HG03066 (cell line): ENCODE measurements at regions not wholly inside any gene's neighbourhood (a gene's known extent, or its start where the extent isn't known, plus 50 kb on each side); places are given as distances from the start of the nearest gene placed in this dataset.

Experiments used
- ATAC-seq: cut with Tn5 transposase; IDR thresholded peaks from one replicate; pipeline ENCODE4 v1.9.1; 2021; ENCODE audit warnings: low read depth; ENCODE audit not compliant: unreplicated experiment

DNA sequence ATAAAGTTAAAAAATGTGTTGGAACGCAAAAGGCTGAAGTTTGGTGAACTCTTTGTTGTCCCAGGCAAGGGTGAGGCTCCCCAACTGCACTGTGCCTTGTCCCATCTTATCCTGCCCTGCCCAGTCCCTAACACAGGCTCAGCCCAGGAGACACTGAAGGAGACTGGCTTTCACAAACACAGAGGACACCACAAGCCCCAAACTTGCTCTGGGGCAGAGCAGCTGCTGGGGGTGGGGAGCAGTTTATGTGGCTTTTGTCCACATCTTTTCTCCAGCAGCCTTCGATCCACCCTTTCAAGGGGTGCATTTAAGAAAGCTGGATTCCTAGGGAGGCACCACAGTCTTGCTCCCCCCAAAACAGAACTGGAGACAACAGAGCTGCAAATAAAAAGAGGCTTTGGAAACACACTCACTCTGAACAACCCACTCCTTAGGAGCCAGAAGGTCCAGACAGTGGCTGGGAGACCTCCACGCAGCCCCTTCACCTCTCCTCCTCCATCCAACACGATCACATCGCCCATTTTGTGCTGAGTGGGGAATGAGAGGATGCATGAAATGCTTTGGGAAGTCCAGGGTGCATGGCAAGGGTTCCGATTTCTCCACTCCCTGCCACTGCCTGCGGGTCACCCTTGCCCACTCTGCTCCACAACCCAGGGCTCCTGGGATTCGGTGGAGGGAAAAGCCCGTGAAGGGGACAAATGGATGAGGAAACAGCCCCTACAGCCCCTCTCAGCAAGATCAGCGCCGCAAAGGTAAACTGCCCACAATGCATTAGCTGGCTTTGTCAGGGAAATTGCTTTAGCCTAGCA, 260.5 kb upstream of the TLE3 start:
- ATAC-seq, result no peak

DNA sequence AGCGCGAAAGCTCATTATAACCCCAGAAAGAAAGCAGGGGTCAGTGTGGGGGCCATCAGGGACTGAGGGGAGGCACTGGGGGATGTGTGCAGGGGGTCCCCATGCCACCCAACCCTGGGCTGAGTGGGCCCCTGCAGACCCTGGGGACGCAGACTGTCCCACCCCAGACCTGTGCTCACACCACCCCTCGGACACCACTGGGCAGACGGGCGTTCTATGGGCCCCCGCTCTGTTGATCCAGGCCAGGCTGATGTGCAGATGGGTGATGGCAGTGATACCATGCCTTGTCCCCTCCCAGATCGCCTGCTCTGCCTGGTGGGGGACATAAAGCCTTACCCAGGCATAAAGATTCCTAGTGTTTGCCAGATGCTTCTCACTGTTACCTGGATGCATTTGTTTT, 259.7 kb upstream of the TLE3 start:
- ATAC-seq, result no peak

- no peak for ATAC-seq
These were observed 259.2 kb upstream of the TLE3 start for GRCh38 chr15:70356919-70357318.

GRCh38 chr15:70356062-70356860, 258.5 kb upstream of the TLE3 start:
- no peak for ATAC-seq

- no peak for ATAC-seq
These were observed 257.6 kb upstream of the TLE3 start for GRCh38 chr15:70355275-70355795.

- no peak for ATAC-seq
These were observed 256.7 kb upstream of the TLE3 start for GRCh38 chr15:70354346-70354905.

GRCh38 chr15:70353606-70354345, 256.1 kb upstream of the TLE3 start:
- no peak for ATAC-seq

DNA sequence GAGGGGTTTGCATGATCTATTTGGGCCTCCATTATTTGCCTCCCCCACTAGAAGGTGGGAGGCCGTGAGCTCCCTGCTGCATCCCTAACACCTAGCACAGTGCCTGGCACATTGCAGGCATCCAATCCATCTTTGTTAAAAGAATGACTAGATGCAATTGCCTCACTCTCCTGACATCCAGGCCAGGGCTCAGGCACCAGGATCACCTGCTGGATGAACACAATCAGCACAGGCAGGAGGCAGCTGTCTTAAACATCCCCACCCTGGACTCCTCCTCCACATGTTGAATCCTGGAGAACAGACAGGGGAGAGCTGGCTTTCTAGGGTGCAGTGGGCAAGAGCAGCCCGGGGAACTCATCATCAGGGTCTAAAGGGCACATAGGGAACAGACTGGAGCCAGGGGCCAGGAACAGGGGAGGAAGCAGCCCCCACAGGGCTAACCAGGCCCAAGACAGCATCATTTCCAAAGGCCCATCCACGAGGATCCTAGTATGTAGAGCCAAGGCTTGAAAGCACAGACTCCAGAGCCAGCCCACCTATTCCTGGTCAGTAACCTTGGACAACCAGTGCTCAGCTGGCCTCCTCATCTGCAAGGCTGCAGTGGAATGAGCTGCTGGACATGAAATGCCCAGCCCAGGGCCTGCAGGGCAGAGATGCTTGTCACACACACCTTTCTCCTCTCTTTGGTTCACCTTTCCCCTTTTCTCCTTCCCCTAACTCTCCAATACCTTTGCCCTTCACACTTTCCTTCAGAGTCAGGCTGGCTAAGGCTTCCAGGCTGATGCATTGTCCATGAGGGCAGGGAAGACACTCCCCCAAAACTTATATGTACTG, 254.4 kb upstream of the TLE3 start:
- ATAC-seq, result no peak

DNA sequence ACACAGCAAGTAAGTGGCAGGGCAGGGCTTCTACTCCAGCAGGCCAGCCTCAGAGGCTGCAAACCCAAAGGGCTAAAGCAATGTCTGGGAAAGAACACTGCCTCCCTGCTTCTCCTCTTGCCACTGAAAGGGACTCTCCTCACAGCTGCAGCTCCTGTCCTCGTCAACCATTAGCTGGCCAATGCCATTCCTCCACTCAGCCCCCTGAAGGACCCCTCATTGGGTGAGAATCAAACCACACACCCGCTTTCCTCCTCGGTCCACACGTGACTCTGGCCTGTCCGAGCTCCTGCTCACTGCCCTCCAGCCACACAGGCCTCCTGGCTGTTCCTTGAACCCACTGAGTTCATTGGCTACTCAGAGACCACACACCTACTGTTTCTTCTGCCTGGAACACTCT, 253.7 kb upstream of the TLE3 start:
- no peak for ATAC-seq

GRCh38 chr15:70348581-70349344, 251.0 kb upstream of the TLE3 start:
- ATAC-seq, result no peak

GRCh38 chr15:70348226-70348543, 250.5 kb upstream of the TLE3 start:
- no peak for ATAC-seq

- no peak for ATAC-seq
These were observed 249.9 kb upstream of the TLE3 start for GRCh38 chr15:70347321-70348225.

- no peak for ATAC-seq
These were observed 247.7 kb upstream of the TLE3 start for GRCh38 chr15:70345251-70346019.

DNA sequence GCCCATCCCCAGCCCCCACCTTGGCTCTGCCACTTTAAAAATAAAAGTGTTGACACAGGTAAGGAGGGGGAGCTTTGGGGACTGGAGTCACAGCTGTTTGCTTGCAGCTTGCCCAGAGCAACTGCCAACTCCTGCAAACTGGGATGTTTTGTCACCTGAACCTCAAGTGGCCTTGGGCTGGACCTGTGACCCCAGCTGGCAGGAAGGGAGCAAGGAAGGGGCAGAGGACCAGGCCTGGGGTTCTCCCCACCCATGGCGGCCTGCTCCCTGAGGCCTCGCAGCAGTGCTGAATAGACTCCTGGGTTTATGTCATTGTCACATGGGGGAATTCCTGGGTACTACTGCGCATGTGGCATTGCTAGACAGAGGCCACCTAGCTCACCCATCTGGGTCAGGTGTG, 246.9 kb upstream of the TLE3 start:
- no peak for ATAC-seq

DNA sequence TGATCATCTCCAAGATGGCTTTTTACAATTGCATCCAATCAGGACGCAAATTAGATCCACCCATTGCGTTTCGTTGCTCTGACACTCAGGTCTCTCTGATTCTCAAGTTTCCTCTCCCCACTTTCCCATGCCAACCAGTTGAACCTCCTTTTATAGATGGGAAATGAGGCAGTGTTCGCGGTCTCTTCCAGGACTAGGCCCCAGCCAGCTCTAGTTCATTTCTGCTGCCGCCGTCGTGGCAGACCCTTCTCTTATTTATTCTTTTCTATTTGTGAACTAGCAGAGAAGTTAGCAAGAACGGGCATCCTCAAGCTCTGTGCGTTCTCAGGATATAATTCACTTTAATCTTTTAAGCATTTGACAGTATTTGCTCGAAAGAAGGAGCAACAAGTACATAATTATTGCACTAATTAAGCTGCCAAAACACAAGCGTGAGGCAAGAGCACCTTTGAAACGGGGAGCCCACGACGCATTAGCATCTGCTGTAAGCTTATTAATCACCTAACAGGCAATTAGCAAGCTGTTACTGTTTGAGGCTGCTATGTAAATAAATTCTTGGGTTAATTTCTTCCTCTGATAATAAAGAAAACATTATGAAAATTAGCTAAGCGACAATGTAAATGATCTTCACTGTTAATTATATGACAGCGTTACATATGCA, 246.4 kb upstream of the TLE3 start:
- no peak for ATAC-seq

- no peak for ATAC-seq
These were observed 245.1 kb upstream of the TLE3 start for GRCh38 chr15:70342554-70343548.
